AG04450 (cell line): ENCODE measurements at regions not wholly inside any gene's neighbourhood (a gene's known extent, or its start where the extent isn't known, plus 50 kb on each side); places are given as distances from the start of the nearest gene placed in this dataset.
"Not testable (repeated sequence)": the region's sequence is repeated elsewhere in the genome, so short reads cannot be mapped to it uniquely, and the experiment has no call there.

Experiments used
- CTCF ChIA-PET: fragments of 300-600, 350-600 bp; formaldehyde crosslinking; extraction: SDS; loops from one replicate; lab custom pipeline; 2022; ENCODE audit warnings: antibody characterized with exemption, inconsistent platforms; lab: Charles Lee
- POLR2A ChIA-PET: fragments of 350-600 bp; formaldehyde crosslinking; extraction: SDS; loops from one replicate; lab custom pipeline; 2021; ENCODE audit warnings: antibody characterized with exemption, inconsistent platforms; lab: Yijun Ruan, JAX
- DNase-seq: peaks from one replicate; pipeline ENCODE4 v3.0.0-alpha.2; 2011; ENCODE audit warnings: low read depth, low spot score
- H3K27ac ChIP-seq: one replicate; pipeline ENCODE4 v1.5.1; 2012; ENCODE audit warnings: low read depth, low read length, control low read depth
- H3K27me3 ChIP-seq: one replicate; pipeline ENCODE4 v1.6.0; 2012; ENCODE audit warnings: low read length; ENCODE audit not compliant: control insufficient read depth, insufficient read depth
- H3K4me3 ChIP-seq: 2 replicates; pipeline ENCODE4 v1.5.1; 2011; ENCODE audit warnings: mild to moderate bottlenecking, low read depth, low read length, control low read depth
- H3K9me3 ChIP-seq: 2 replicates; pipeline ENCODE4 v1.5.1; 2012; ENCODE audit warnings: low read length; ENCODE audit not compliant: control insufficient read depth, insufficient read depth
- CTCF ChIP-seq: IDR thresholded peaks from 2 replicates; pipeline ENCODE4 v1.5.1; 2011; ENCODE audit warnings: low read depth, low read length, control low read depth, inconsistent platforms

GRCh38 chr13:44146138-44146537, 227.5 kb upstream of the SERP2 start:
- no peak for TF ChIP-seq CTCF
- POLR2A ChIA-PET, result no interaction called here

GRCh38 chr13:44147233-44147632, 226.4 kb upstream of the SERP2 start:
- Histone ChIP-seq H3K27ac (no peak overlapping the region), H3K9me3 (no peaks in the 10 kb centered on the region), H3K4me3 (no peak overlapping the region), H3K27me3 (no peaks in the 10 kb centered on the region)
- TF ChIP-seq CTCF, result no peak
- ChIA-PET CTCF (no interaction called here), POLR2A (no interaction called here)
- no peak for DNase-seq

More at GRCh38 chr13:44146138-44146537, 227.5 kb upstream of the SERP2 start:
- DNase-seq, result no peak
- Histone ChIP-seq H3K27me3 (no peaks in the 10 kb centered on the region), H3K4me3 (no peak overlapping the region), H3K9me3 (no peaks in the 10 kb centered on the region), H3K27ac (no peak overlapping the region)
- CTCF ChIA-PET, result interaction anchor here (0.5 kb wide), 1 partner anchor 237 kb away, joined by 3 read pairs; no protein-coding TSS in a partner anchor

GRCh38 chr13:44147648-44148047, 226.0 kb upstream of the SERP2 start:
- POLR2A ChIA-PET, result no interaction called here
- Histone ChIP-seq H3K27ac (no peak overlapping the region), H3K27me3 (no peaks in the 10 kb centered on the region), H3K4me3 (no peak overlapping the region), H3K9me3 (no peaks in the 10 kb centered on the region)
- TF ChIP-seq CTCF, result no peak
- no peak for DNase-seq
- CTCF ChIA-PET, result no interaction called here

GRCh38 chr13:44148159-44148914, 225.3 kb upstream of the SERP2 start:
- TF ChIP-seq CTCF, result no peak
- DNase-seq, result no peak
- POLR2A ChIA-PET, result no interaction called here
- Histone ChIP-seq H3K4me3 (no peak overlapping the region), H3K27me3 (no peaks in the 10 kb centered on the region), H3K9me3 (no peaks in the 10 kb centered on the region), H3K27ac (no peak overlapping the region)
- CTCF ChIA-PET, result no interaction called here

- H3K27me3 ChIP-seq, H3K4me3 ChIP-seq, H3K27ac ChIP-seq, H3K9me3 ChIP-seq, POLR2A ChIA-PET, CTCF ChIA-PET, DNase-seq: not testable (repeated sequence)
These were observed 224.4 kb upstream of the SERP2 start for GRCh38 chr13:44149231-44149630.
